OCI-LY3 (cell line): ENCODE measurements at regions not wholly inside any gene's neighbourhood (a gene's known extent, or its start where the extent isn't known, plus 50 kb on each side); places are given as distances from the start of the nearest gene placed in this dataset.

ENCODE experiments used
- EZH2phosphoT487 ChIP-seq: fragments of 200-600 bp; shearing (Covaris generic); IDR thresholded peaks from 2 replicates; pipeline ENCODE4 v1.6.1; 2018; ENCODE audit warnings: antibody characterized with exemption, mixed run types, low read depth
- TF ChIP-seq, protein P1 (sequence below): fragments of 200-600, 300-600 bp; sonication (generic); IDR thresholded peaks from 2 replicates; pipeline ENCODE4 v1.5.1; 2014; ENCODE audit warnings: antibody characterized with exemption, low read length, low read depth

DNA sequence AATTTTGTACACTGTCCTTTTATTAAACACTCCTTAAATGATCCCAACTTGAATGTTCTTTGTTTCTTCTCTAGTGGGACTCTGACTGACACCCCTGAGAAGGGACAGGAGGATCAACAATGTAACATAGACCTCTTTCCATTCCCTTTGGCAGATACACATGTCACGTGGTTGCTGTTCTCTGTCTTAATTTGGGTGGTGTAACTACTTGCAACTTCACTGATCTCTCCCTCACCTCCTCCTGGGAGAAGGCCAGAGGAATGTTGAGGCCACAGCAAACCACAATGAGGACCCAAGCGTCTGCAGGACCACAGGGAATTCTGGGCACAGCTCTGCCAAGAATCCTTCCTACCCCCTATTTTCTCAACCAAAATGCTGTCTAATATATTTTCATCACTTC, 205.6 kb downstream of the RTP5 start:
- TF ChIP-seq, protein P1, sequence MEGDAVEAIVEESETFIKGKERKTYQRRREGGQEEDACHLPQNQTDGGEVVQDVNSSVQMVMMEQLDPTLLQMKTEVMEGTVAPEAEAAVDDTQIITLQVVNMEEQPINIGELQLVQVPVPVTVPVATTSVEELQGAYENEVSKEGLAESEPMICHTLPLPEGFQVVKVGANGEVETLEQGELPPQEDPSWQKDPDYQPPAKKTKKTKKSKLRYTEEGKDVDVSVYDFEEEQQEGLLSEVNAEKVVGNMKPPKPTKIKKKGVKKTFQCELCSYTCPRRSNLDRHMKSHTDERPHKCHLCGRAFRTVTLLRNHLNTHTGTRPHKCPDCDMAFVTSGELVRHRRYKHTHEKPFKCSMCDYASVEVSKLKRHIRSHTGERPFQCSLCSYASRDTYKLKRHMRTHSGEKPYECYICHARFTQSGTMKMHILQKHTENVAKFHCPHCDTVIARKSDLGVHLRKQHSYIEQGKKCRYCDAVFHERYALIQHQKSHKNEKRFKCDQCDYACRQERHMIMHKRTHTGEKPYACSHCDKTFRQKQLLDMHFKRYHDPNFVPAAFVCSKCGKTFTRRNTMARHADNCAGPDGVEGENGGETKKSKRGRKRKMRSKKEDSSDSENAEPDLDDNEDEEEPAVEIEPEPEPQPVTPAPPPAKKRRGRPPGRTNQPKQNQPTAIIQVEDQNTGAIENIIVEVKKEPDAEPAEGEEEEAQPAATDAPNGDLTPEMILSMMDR = no peak
- TF ChIP-seq EZH2phosphoT487 = no peak
